GM19468 (cell line): ENCODE measurements at regions not wholly inside any gene's neighbourhood (a gene's known extent, or its start where the extent isn't known, plus 50 kb on each side); places are given as distances from the start of the nearest gene placed in this dataset.
"Not testable (repeated sequence)": the region's sequence is repeated elsewhere in the genome, so short reads cannot be mapped to it uniquely, and the experiment has no call there.

ENCODE experiments used
- ATAC-seq: cut with Tn5 transposase; IDR thresholded peaks from one replicate; pipeline ENCODE4 v1.9.1; 2021; ENCODE audit warnings: mild to moderate bottlenecking, moderate library complexity, moderate number of reproducible peaks; ENCODE audit not compliant: unreplicated experiment; ENCODE audit errors: extremely low read depth

DNA sequence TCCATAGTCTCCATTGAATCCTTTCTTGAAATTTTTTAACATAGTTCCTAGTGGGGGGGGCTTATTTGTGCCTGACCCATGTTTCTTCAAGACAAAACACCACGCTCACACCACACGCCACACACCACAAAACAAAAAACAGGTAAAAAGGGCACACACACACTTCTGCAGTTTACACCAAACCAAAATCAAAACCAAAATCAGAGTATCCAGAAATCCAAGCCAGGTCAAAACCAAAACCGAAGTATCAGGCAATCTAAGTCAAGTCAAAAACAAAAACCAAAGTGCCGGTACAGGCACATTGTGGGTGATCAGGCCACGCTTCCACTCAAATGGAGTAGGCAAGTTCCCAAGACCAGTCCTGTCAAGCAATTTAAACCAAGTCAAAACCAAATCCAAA, 158.6 kb downstream of the PPIAL4G start:
- not testable (repeated sequence) for ATAC-seq

- not testable (repeated sequence) for ATAC-seq
Observed at GRCh38 chr1:148320079-148320478, 163.0 kb downstream of the PPIAL4G start.

GRCh38 chr1:148318904-148319242, 164.2 kb downstream of the PPIAL4G start:
- no peak for ATAC-seq

- ATAC-seq = no peak
Observed at GRCh38 chr1:148318123-148318903, 164.8 kb downstream of the PPIAL4G start.

DNA sequence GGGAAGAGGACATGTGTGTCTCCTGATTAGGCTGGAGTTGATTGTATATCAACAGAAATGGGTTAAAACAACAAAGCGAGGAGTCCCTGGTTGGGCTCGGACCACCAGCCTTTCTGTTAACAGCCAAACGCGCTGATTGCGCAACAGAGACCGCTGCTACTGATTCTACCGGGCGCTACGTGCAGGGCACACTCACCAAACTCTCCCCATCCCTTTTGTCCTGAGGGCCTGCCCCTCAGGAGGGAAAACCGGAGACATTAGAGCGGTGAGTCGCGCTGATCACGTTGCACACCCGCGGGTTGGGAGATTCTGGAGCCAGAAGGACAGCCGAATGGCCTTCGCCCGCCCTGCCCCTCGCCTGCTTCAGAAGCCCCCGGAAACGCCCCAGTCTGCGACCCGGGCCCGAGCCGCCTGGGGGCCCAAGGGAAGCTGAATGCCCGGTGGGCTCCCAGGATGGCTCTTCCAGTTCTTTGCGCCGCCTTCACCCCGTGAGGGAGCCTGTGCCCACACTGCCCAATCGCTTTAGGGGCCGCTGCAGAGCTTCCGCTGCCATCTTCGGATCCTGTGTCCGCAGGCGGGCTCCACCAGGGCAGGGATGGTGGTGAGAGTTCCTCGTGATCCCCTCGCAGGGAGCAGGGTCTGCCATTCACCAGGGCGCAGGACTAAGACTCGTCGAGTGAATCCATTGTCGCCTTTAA, 165.4 kb upstream of the NBPF11 start:
- ATAC-seq = no peak

GRCh38 chr1:148315071-148315811, 163.2 kb upstream of the NBPF11 start:
- peak; percentile 52 for ATAC-seq

DNA sequence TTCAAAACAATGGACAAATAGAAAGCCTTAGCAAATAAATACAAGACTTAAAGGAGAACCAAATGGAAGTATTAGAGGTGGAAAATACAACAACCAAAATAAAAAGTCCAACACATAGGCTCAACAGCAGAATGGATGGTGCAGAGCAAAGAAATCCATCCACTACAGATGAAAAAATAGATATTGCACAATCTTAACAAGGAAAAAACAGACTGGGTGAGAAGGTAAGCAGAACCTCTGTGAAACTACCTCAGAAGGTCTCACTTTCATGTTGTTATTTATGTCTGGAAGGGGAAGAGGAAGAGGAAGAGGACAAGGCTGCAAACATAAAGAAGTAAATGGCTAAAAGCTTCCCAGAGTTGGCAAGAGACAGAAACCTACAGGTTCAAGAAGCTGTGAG, 158.7 kb upstream of the NBPF11 start:
- no peak for ATAC-seq

- no peak for ATAC-seq
Observed at GRCh38 chr1:148309940-148310500, 157.9 kb upstream of the NBPF11 start.

DNA sequence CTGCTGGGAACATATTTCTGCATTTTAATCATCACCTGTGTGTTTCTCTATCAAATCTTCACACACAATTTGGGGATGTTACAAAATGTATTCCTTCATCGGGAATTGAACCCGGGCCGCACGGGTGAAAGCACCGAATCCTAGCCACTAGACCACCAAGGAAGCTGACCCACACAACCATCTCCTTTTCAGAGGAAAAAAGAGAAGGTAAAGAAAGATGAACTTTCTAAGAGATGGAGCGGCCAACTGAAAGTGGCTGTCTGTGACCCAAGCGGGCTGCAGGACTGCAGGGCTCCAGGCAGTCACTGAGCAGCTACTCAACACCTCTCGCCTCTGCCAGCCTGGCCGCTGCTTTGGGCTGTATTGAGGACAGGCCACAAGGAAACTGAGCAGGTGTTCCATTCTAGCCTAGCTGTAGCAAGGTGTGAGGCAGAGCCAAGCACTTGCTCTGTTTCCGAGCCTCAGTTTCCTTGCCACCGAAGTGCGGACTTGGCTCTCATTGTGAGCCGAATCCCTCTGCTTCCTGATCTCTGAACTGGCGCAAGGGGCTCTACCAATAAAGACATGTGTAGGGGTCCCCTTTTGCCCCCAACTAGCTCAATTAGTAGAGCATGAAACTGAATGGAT, 156.9 kb upstream of the NBPF11 start:
- ATAC-seq = no peak

- no peak for ATAC-seq
Observed at GRCh38 chr1:148307583-148308185, 155.6 kb upstream of the NBPF11 start.

- ATAC-seq = not testable (repeated sequence)
Observed at GRCh38 chr1:148304935-148305334, 152.9 kb upstream of the NBPF11 start.

- ATAC-seq = not testable (repeated sequence)
Observed at GRCh38 chr1:148302586-148303364, 150.7 kb upstream of the NBPF11 start.

GRCh38 chr1:148297852-148298251, 145.8 kb upstream of the NBPF11 start:
- ATAC-seq = not testable (repeated sequence)

DNA sequence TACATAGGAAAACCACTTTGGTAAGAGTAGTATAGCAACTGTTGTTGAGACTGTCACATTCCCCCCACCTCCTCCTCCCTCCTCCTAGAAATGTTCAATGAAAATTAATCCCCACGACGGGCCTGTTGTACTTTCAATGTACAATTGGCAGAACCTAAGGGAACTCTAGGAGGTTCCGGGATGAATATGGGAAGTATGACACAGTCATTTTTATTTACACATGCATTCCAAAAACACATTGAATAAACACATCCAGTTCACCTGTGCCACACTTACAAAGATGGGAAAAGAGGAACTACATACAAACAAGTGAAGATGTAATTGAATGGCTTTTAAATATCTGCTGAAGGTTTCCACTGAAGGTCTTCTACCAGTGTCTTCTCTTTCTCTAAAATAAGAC, 144.4 kb upstream of the NBPF11 start:
- ATAC-seq = no peak

GRCh38 chr1:148294116-148294807, 142.2 kb upstream of the NBPF11 start:
- ATAC-seq = no peak

DNA sequence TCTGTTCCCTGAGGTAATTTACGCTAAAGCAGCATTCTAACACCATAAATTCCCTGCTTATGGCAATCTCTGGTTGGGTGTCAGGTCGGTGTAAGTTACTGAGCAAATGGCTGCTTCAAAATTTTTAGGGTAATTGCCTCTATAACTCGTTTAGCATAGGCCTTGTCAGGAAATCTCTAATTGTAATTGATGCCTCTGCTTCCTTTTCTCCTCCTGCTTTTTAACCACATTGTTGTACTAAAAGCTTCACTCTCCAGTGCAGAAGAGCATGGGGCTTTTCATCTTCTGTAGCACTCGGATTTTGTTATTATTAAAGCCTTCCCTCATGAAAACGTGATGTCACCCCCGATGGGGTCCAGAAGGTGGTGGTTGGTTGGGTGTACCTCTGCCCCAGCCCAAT, 141.6 kb upstream of the NBPF11 start:
- ATAC-seq = no peak

DNA sequence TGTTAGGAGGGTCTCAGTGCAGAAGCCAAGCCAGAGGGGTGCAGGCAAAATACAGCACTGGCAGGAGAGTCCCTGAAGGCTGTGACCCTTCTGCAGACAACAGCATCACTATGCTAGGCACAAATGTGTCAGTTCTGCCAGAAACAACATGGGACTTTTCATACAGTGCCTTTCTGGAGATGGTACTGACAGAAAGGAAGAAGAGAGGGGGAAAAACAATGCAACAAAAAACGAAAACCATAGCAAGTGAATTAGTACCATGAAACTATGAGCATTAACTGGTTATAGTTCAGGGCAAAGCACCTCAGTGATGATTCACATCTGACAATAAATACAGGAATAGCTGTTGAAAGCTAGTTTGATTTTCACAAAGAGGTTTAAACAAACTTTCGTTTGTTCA, 140.8 kb upstream of the NBPF11 start:
- ATAC-seq = no peak

- no peak for ATAC-seq
Observed at GRCh38 chr1:148290881-148291280, 138.8 kb upstream of the NBPF11 start.

DNA sequence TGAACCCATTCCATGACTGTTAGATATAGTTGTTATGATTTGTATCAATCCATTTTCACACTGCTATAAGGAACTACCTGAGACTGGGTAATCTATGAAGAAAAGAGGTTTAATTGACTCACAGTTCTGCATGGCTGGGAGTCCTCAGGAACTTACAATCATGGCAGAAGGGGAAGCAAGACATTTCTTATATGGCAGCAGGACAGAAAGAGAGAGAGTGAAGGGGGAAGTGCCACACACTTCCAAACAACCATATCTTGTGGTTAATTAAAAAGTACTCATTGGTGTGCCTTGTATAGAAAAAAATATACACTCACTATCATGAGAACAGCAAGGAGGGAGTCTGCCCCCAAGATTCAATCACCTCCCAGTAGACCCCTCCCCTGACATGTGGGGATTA, 137.6 kb upstream of the NBPF11 start:
- ATAC-seq = no peak
